IMR-90 (cell line): ENCODE measurements at regions not wholly inside any gene's neighbourhood (a gene's known extent, or its start where the extent isn't known, plus 50 kb on each side); places are given as distances from the start of the nearest gene placed in this dataset.
A peak's percentile ranks its signal among the peaks of the same experiment; 100 is the strongest.

Experiments used
- ATAC-seq: fragments of 200-7000 bp; cut with Tn5 transposase; 2 replicates; pipeline ENCODE4 v1.9.1; 2020; ENCODE audit warnings: low read depth, mild to moderate bottlenecking, moderate library complexity
- BruUV-seq: library from RNA; stranded (reverse); fragments of 400-500 nt; replicated peaks from 2 replicates; lab custom pipeline; 2021; lab: Mats Ljungman, UMichigan
- CTCF ChIA-PET: fragments of 300-600 bp; formaldehyde crosslinking; extraction: SDS; loops from one replicate; lab custom pipeline; 2021; ENCODE audit warnings: antibody characterized with exemption; lab: Yijun Ruan, JAX
- POLR2A ChIA-PET: fragments of 300-600 bp; sonication (Branson Sonifier 250); formaldehyde crosslinking; loops from one replicate; lab custom pipeline; 2022; ENCODE audit warnings: antibody characterized with exemption; ENCODE audit not compliant: unreplicated experiment; lab: Charles Lee
- DNase-seq: peaks from one replicate; pipeline ENCODE4 v3.0.0; 2013
- H2AFZ ChIP-seq: replicated peaks from 2 replicates; pipeline ENCODE3; 2013; ENCODE audit warnings: low read length, mild to moderate bottlenecking; ENCODE audit not compliant: poor library complexity
- H2AK5ac ChIP-seq: 2 replicates; pipeline ENCODE4 v1.6.1; 2013; ENCODE audit warnings: low read depth, low read length, inconsistent platforms
- H2AK9ac ChIP-seq: replicated peaks from 2 replicates; pipeline ENCODE3; 2013; ENCODE audit warnings: mild to moderate bottlenecking, low read depth, low read length, moderate library complexity; ENCODE audit not compliant: poor library complexity
- H2BK120ac ChIP-seq: 2 replicates; pipeline ENCODE4 v1.6.1; 2013; ENCODE audit warnings: low read depth, low read length, inconsistent platforms
- H2BK15ac ChIP-seq: 3 replicates; pipeline ENCODE4 v1.6.1; 2013; ENCODE audit warnings: low read depth, low read length, inconsistent platforms
- H2BK20ac ChIP-seq: 2 replicates; pipeline ENCODE4 v1.6.1; 2013; ENCODE audit warnings: low read depth, mild to moderate bottlenecking, inconsistent platforms, low read length, moderate library complexity
- H2BK5ac ChIP-seq: 2 replicates; pipeline ENCODE4 v1.6.1; 2013; ENCODE audit warnings: mild to moderate bottlenecking, low read depth, low read length, inconsistent platforms; ENCODE audit not compliant: poor library complexity, severe bottlenecking
- H3K14ac ChIP-seq: replicated peaks from 2 replicates; pipeline ENCODE4 v1.6.1; 2013; ENCODE audit warnings: low read depth, low read length, inconsistent platforms
- H3K18ac ChIP-seq: 2 replicates; pipeline ENCODE4 v1.6.1; 2013; ENCODE audit warnings: low read depth, low read length, control low read depth
- H3K23ac ChIP-seq: 2 replicates; pipeline ENCODE4 v1.6.1; 2013; ENCODE audit warnings: low read depth, low read length, inconsistent platforms
- H3K27ac ChIP-seq: 2 replicates; pipeline ENCODE4 v1.5.1; 2013; ENCODE audit warnings: mild to moderate bottlenecking, control low read depth, low read length; ENCODE audit not compliant: insufficient read depth
- H3K27me3 ChIP-seq: 2 replicates; pipeline ENCODE4 v1.6.1; 2013; ENCODE audit warnings: low read length; ENCODE audit not compliant: control insufficient read depth, insufficient read depth
- H3K36me3 ChIP-seq: 2 replicates; pipeline ENCODE4 v1.6.1; 2013; ENCODE audit warnings: low read length, mixed read lengths; ENCODE audit not compliant: control insufficient read depth, insufficient read depth
- H3K4ac ChIP-seq: 2 replicates; pipeline ENCODE4 v1.6.1; 2013; ENCODE audit warnings: low read depth, low read length, inconsistent platforms
- H3K4me1 ChIP-seq: 2 replicates; pipeline ENCODE4 v1.6.1; 2013; ENCODE audit warnings: low read length, mixed read lengths; ENCODE audit not compliant: control insufficient read depth, insufficient read depth
- H3K4me2 ChIP-seq: 2 replicates; pipeline ENCODE4 v1.6.1; 2013; ENCODE audit warnings: low read depth, mild to moderate bottlenecking, control low read depth, low read length, moderate library complexity
- H3K4me3 ChIP-seq: 2 replicates; pipeline ENCODE4 v1.5.1; 2013; ENCODE audit warnings: low read depth, mild to moderate bottlenecking, control low read depth, low read length, moderate library complexity; ENCODE audit not compliant: insufficient read depth
- H3K56ac ChIP-seq: 2 replicates; pipeline ENCODE4 v1.6.1; 2013; ENCODE audit warnings: low read length, inconsistent platforms; ENCODE audit not compliant: insufficient read depth; ENCODE audit errors: extremely low read depth
- H3K79me1 ChIP-seq, 2 experiments: 2 replicates each; pipeline ENCODE4 v1.6.1; 2013; ENCODE audit warnings: low read length in 2 of 2, inconsistent platforms in 1 of 2, low read depth in 1 of 2
- H3K9ac ChIP-seq: 2 replicates; pipeline ENCODE4 v1.6.1; 2013; ENCODE audit warnings: low read depth, low read length, control low read depth
- H3K9me1 ChIP-seq: 2 replicates; pipeline ENCODE4 v1.6.1; 2013; ENCODE audit warnings: low read length, inconsistent platforms; ENCODE audit not compliant: insufficient read depth
- H3K9me3 ChIP-seq: 2 replicates; pipeline ENCODE4 v1.6.1; 2013; ENCODE audit warnings: low read length; ENCODE audit not compliant: control insufficient read depth, insufficient read depth
- H4K20me1 ChIP-seq: 2 replicates; pipeline ENCODE4 v1.6.1; 2013; ENCODE audit warnings: low read length, inconsistent platforms; ENCODE audit not compliant: insufficient read depth
- H4K5ac ChIP-seq: 2 replicates; pipeline ENCODE4 v1.6.1; 2013; ENCODE audit warnings: mild to moderate bottlenecking, low read depth, low read length, control low read depth
- H4K8ac ChIP-seq, 2 experiments: 2 replicates each; pipeline ENCODE4 v1.6.1; 2013; ENCODE audit warnings: low read depth in 2 of 2, low read length in 2 of 2, control low read depth in 1 of 2, inconsistent platforms in 1 of 2
- H4K91ac ChIP-seq: 2 replicates; pipeline ENCODE4 v1.6.1; 2013; ENCODE audit warnings: low read depth, low read length, inconsistent platforms; ENCODE audit not compliant: insufficient read depth
- BHLHE40 ChIP-seq: fragments of 150-350 bp; IDR thresholded peaks from 2 replicates; pipeline ENCODE4 v1.6.1; 2016; ENCODE audit warnings: mild to moderate bottlenecking, low read depth, low read length
- CEBPB ChIP-seq: IDR thresholded peaks from 2 replicates; pipeline ENCODE4 v1.6.1; 2012; ENCODE audit warnings: low read depth, low read length, improper control_type of control experiment
- CHD1 ChIP-seq: IDR thresholded peaks from 2 replicates; pipeline ENCODE4 v1.6.1; 2012; ENCODE audit warnings: low read depth, low read length, improper control_type of control experiment
- CTCF ChIP-seq: conservative IDR thresholded peaks from 2 replicates; pipeline ENCODE4 v1.5.1; 2012; ENCODE audit warnings: mild to moderate bottlenecking, low read depth, low read length, improper control_type of control experiment
- ELK1 ChIP-seq: fragments of 150-350 bp; IDR thresholded peaks from 2 replicates; pipeline ENCODE4 v1.6.1; 2016; ENCODE audit warnings: low read depth, mild to moderate bottlenecking, low read length, moderate library complexity, borderline replicate concordance
- FOS ChIP-seq: fragments of 150-350 bp; IDR thresholded peaks from 2 replicates; pipeline ENCODE4 v1.6.1; 2016; ENCODE audit warnings: low read depth, low read length
- MAFK ChIP-seq: IDR thresholded peaks from 2 replicates; pipeline ENCODE4 v1.6.1; 2012; ENCODE audit warnings: low read depth, low read length, improper control_type of control experiment
- MAZ ChIP-seq: IDR thresholded peaks from 2 replicates; pipeline ENCODE4 v1.6.1; 2012; ENCODE audit warnings: low read depth, mild to moderate bottlenecking, low read length, improper control_type of control experiment, moderate library complexity, borderline replicate concordance
- MXI1 ChIP-seq: IDR thresholded peaks from 2 replicates; pipeline ENCODE4 v1.6.1; 2012; ENCODE audit warnings: low read depth, mild to moderate bottlenecking, low read length, moderate library complexity, borderline replicate concordance
- NFE2L2 ChIP-seq: fragments of 150-350 bp; IDR thresholded peaks from 2 replicates; pipeline ENCODE4 v1.6.1; 2016; ENCODE audit warnings: low read depth, mild to moderate bottlenecking, low read length
- POLR2A ChIP-seq: IDR thresholded peaks from 2 replicates; pipeline ENCODE4 v1.6.1; 2012; ENCODE audit warnings: mild to moderate bottlenecking, low read depth, low read length
- RAD21 ChIP-seq: IDR thresholded peaks from 2 replicates; pipeline ENCODE4 v1.6.1; 2012; ENCODE audit warnings: low read length, improper control_type of control experiment
- RCOR1 ChIP-seq: IDR thresholded peaks from 2 replicates; pipeline ENCODE4 v1.6.1; 2012; ENCODE audit warnings: mild to moderate bottlenecking, low read length, improper control_type of control experiment; ENCODE audit not compliant: insufficient replicate concordance
- RFX5 ChIP-seq: IDR thresholded peaks from 2 replicates; pipeline ENCODE4 v1.8.0; 2012; ENCODE audit warnings: low read depth, mild to moderate bottlenecking, low read length, moderate library complexity
- SMC3 ChIP-seq: fragments of 150-350 bp; IDR thresholded peaks from 2 replicates; pipeline ENCODE4 v1.6.1; 2016; ENCODE audit warnings: low read depth, mild to moderate bottlenecking, antibody characterized with exemption, low read length, moderate library complexity
- WGBS, 2 experiments: methylation state at CpG; one replicate each; pipeline versions ENCODE4 v1.1.5 to v1.1.7; 2013; ENCODE audit warnings: missing lambda C conversion rate in 2 of 2; ENCODE audit not compliant: insufficient read length in 1 of 2; ENCODE audit errors: extremely low coverage in 2 of 2; 5-methylcytosine and 5-hydroxymethylcytosine counted together
- dilution Hi-C: fragments of 300-500 bp; cut with HindIII; formaldehyde crosslinking; loops from one replicate; pipeline ENCODE4 v1.14.3; 2018; ENCODE audit warnings: low sequenced_read_pairs; ENCODE audit not compliant: unreplicated experiment
- in situ Hi-C: fragments of 300-500 bp; cut with MboI; formaldehyde crosslinking; loops from 3 replicates; pipeline ENCODE4 v1.14.3; 2019; ENCODE audit warnings: low sequenced_read_pairs, inconsistent platforms, mixed read lengths
- intact Hi-C: fragments of 100-400 bp; cut with micrococcal nuclease; formaldehyde crosslinking; loops from 2 replicates; pipeline ENCODE4 v1.10.0; 2022
- TF ChIP-seq, protein P1 (sequence below): fragments of 150-350 bp; IDR thresholded peaks from 2 replicates; pipeline ENCODE4 v1.6.1; 2017; ENCODE audit warnings: mild to moderate bottlenecking, antibody characterized with exemption, low read length, low read depth

DNA sequence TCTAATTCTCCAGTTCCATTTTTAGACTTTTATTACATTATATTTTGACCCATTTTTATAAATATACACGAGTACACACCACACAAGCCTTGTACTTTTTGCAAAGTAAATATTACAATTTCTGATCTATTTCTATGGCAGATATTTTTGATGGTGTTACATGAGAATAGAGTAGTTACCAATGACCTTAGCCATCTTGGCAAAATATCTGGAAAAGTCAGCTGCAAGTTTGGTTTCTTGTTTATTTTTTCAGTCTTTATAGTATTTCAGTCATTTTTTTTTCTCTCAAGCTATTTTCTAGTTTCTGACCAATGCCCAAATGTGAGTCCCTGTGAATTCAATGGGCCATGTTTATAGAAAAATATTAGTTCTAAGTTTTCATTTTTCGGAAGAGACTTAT lies 64.0 kb upstream of the TMC1 start:
- H2AK9ac ChIP-seq, result no peak overlapping the region
- no peak overlapping the region for H3K23ac ChIP-seq
- H3K79me1 ChIP-seq, result no peaks in the 10 kb centered on the region
- H2BK20ac ChIP-seq, result no peak overlapping the region
- no peak overlapping the region for H4K5ac ChIP-seq
- H3K27me3 ChIP-seq, result no peaks in the 10 kb centered on the region
- TF ChIP-seq MAZ (no peak), RFX5 (no peak), POLR2A (no peak), RAD21 (no peak), ELK1 (no peak), SMC3 (no peak), MXI1 (no peak), CTCF (no peak), MAFK (no peak), BHLHE40 (no peak), NFE2L2 (no peak), FOS (no peak), RCOR1 (no peak), CHD1 (no peak), CEBPB (no peak)
- TF ChIP-seq, protein P1, sequence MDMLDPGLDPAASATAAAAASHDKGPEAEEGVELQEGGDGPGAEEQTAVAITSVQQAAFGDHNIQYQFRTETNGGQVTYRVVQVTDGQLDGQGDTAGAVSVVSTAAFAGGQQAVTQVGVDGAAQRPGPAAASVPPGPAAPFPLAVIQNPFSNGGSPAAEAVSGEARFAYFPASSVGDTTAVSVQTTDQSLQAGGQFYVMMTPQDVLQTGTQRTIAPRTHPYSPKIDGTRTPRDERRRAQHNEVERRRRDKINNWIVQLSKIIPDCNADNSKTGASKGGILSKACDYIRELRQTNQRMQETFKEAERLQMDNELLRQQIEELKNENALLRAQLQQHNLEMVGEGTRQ, result no peak
- H2BK120ac ChIP-seq, result no peak overlapping the region
- H3K4me1 ChIP-seq, result no peaks in the 10 kb centered on the region
- H3K4ac ChIP-seq, result no peak overlapping the region
- H2BK15ac ChIP-seq, result no peak overlapping the region
- H4K91ac ChIP-seq, result no peak overlapping the region
- CTCF ChIA-PET, result no interaction called here
- H3K9ac ChIP-seq, result no peak overlapping the region
- no peaks in the 10 kb centered on the region for H3K9me3 ChIP-seq
- dilution Hi-C loops, result no loop called here
- H3K18ac ChIP-seq, result no peak overlapping the region
- H2AFZ ChIP-seq, result no peak overlapping the region
- H3K27ac ChIP-seq, result no peak overlapping the region
- no CpG with 5 or more reads among the region's 2 CpGs for WGBS, 2 experiments
- H2AK5ac ChIP-seq, result no peak overlapping the region
- H3K4me2 ChIP-seq, result no peak overlapping the region
- H4K20me1 ChIP-seq, result no peaks in the 10 kb centered on the region
- POLR2A ChIA-PET, result interaction anchor here (0.6 to 0.7 kb wide), 2 partner anchors 14 to 49 kb away, joined by 3 read pairs; no protein-coding TSS in a partner anchor
- H3K56ac ChIP-seq, result no peak overlapping the region
- H4K8ac ChIP-seq, result no peak overlapping the region
- no peaks in the 10 kb centered on the region for H3K9me1 ChIP-seq
- BruUV-seq, result no TSS peak
- H3K4me3 ChIP-seq, result no peak overlapping the region
- intact Hi-C loops, result no loop called here
- in situ Hi-C loops, result no loop called here
- no peak overlapping the region for H3K14ac ChIP-seq
- peak; percentile 53 for DNase-seq
- peak; percentile 27; the same call in 1 of the 2 replicates for ATAC-seq
- H3K36me3 ChIP-seq, result no peaks in the 10 kb centered on the region
- H2BK5ac ChIP-seq, result no peak overlapping the region
